ENCODE measurements at regions not wholly inside any gene's neighbourhood (a gene's known extent, or its start where the extent isn't known, plus 50 kb on each side); places are given as distances from the start of the nearest gene placed in this dataset.

DNA sequence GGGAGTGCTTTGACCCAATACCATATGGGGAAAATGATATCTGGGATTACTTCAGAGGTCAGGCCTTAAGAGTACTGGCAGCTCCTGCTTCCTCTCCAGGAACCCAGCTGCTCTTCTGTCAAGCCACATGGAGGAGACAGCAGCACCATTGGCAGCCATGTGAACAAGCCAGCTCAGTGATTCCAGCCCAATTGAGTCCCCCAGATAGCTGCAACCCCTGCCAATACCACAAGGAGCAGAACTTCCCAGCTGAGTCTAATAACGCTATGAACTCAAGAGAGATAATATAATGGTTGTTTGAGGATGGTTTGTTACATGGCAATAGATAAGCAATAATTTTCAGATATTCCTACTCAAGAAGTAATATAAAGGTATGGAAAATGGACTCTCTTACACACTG, 126.8 kb upstream of the CPNE4 start:
- TF ChIP-seq CTCF (IDR thresholded peaks at IDR 0.05) (peak; percentile 25), EZH2 (IDR thresholded peaks at IDR 0.05) (no peak), EZH2phosphoT487 (IDR thresholded peaks at IDR 0.05) (no peak)
